ENCODE measurements at regions not wholly inside any gene's neighbourhood (a gene's known extent, or its start where the extent isn't known, plus 50 kb on each side); places are given as distances from the start of the nearest gene placed in this dataset.

- TF ChIP-seq, protein P1, sequence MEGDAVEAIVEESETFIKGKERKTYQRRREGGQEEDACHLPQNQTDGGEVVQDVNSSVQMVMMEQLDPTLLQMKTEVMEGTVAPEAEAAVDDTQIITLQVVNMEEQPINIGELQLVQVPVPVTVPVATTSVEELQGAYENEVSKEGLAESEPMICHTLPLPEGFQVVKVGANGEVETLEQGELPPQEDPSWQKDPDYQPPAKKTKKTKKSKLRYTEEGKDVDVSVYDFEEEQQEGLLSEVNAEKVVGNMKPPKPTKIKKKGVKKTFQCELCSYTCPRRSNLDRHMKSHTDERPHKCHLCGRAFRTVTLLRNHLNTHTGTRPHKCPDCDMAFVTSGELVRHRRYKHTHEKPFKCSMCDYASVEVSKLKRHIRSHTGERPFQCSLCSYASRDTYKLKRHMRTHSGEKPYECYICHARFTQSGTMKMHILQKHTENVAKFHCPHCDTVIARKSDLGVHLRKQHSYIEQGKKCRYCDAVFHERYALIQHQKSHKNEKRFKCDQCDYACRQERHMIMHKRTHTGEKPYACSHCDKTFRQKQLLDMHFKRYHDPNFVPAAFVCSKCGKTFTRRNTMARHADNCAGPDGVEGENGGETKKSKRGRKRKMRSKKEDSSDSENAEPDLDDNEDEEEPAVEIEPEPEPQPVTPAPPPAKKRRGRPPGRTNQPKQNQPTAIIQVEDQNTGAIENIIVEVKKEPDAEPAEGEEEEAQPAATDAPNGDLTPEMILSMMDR (IDR thresholded peaks at IDR 0.05; ENCODE audit: borderline replicate concordance, control extremely low read depth, extremely low read depth, insufficient read depth, missing control alignments): no peak
- in situ Hi-C loops (cut with MboI; ENCODE audit: low sequenced_read_pairs, unreplicated experiment): no loop called here
- DNase-seq (ENCODE audit: low spot score): no peak
These were observed 409.3 kb upstream of the MMADHC start for GRCh38 chr2:149996901-149997300.

- DNase-seq (ENCODE audit: low spot score): no peak
- TF ChIP-seq, protein P1 (IDR thresholded peaks at IDR 0.05; ENCODE audit: borderline replicate concordance, control extremely low read depth, extremely low read depth, insufficient read depth, missing control alignments): no peak
- in situ Hi-C loops (cut with MboI; ENCODE audit: low sequenced_read_pairs, unreplicated experiment): no loop called here
These were observed 406.6 kb upstream of the MMADHC start for GRCh38 chr2:149994057-149994728.

DNA sequence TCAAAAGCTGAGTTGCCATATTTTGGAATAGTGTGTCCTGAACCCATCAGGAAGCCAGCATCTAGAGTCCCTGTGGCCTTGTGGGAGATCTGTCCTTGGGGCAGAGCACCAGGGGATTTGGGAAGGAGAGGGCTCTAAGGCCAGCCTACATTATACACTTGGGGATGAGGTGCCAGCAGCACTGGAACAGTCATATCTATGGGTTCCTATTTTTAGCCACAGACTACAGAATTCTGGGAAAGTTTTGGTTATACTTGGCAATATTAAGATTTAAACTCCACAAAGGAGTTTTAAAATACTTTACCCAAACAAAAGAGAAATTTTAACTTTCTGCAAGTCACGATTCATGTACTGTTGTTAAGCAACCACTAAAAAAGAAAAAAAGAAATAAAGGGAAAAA lies 405.7 kb upstream of the MMADHC start:
- in situ Hi-C loops (cut with MboI; ENCODE audit: low sequenced_read_pairs, unreplicated experiment): no loop called here
- no peak for DNase-seq (ENCODE audit: low spot score)
- TF ChIP-seq, protein P1 (IDR thresholded peaks at IDR 0.05; ENCODE audit: borderline replicate concordance, control extremely low read depth, extremely low read depth, insufficient read depth, missing control alignments): no peak

DNA sequence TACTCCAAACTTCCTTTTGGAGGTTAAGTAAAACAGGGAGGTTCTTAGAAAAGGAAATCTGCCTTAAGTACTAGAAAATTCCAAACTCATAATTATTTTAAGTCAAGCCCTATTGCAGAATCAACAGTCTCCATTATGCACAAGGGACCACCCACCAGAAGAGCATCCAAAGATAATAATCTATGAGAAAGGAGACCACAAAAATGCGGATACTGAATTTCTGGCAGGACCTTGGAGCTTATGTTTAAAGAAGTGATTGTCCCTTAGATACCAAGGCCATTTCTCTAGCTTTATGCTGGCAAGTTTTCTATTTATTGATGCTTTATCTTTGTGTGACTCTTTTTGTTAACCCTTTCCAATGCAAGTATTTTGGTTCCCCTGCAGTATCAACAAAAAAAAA lies 404.0 kb upstream of the MMADHC start:
- TF ChIP-seq, protein P1 (IDR thresholded peaks at IDR 0.05; ENCODE audit: borderline replicate concordance, control extremely low read depth, extremely low read depth, insufficient read depth, missing control alignments): no peak
- no peak for DNase-seq (ENCODE audit: low spot score)
- in situ Hi-C loops (cut with MboI; ENCODE audit: low sequenced_read_pairs, unreplicated experiment): no loop called here

DNA sequence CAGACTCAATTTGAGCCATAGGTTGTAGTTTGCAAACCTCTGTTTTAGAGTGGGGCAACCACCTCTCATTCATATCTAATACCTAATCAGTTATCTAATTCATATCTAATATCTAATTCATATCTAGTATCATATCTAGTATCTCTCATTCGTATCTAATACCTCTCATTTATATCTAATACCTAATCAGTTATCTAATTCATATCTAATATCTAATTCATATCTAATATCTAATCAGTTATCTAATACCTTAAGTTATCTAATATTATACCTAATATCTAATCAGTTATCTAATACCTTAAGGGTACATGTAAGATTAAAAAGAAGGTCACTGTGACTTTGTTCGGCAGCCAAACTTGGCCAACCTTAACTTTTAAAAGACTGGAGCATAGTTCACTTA lies 403.4 kb upstream of the MMADHC start:
- in situ Hi-C loops (cut with MboI; ENCODE audit: low sequenced_read_pairs, unreplicated experiment): no loop called here
- DNase-seq (ENCODE audit: low spot score): no peak
- TF ChIP-seq, protein P1 (IDR thresholded peaks at IDR 0.05; ENCODE audit: borderline replicate concordance, control extremely low read depth, extremely low read depth, insufficient read depth, missing control alignments): no peak

GRCh38 chr2:149989447-149990063 lies 402.0 kb upstream of the MMADHC start:
- TF ChIP-seq, protein P1 (IDR thresholded peaks at IDR 0.05; ENCODE audit: borderline replicate concordance, control extremely low read depth, extremely low read depth, insufficient read depth, missing control alignments): no peak

More at GRCh38 chr2:149989447-149990063, 402.0 kb upstream of the MMADHC start:
- DNase-seq (ENCODE audit: low spot score): no peak
- in situ Hi-C loops (cut with MboI; ENCODE audit: low sequenced_read_pairs, unreplicated experiment): no loop called here
